ENCODE measurements at regions not wholly inside any gene's neighbourhood (a gene's known extent, or its start where the extent isn't known, plus 50 kb on each side); places are given as distances from the start of the nearest gene placed in this dataset.

GRCh38 chr6:85868685-85869084 lies 226.0 kb upstream of the SYNCRIP start:
- Histone ChIP-seq H4K20me1 (ENCODE audit: control insufficient read depth, insufficient read depth, low read length, poor library complexity, severe bottlenecking) (no peaks in the 10 kb centered on the region), H2AFZ (ENCODE audit: insufficient read depth, low read depth, low read length, poor library complexity, severe bottlenecking) (no peak overlapping the region), H3K27me3 (replicated peaks in 1 of 4; ENCODE audit: control extremely low read depth in 1 of 4, control insufficient read depth in 3 of 4, insufficient read depth in 4 of 4, low read length in 3 of 4) (no peaks in the 10 kb centered on the region), H3K79me2 (ENCODE audit: control insufficient read depth, insufficient read depth, low read length) (no peaks in the 10 kb centered on the region), H3K4me3 (ENCODE audit: control extremely low read depth in 1 of 5, extremely low read depth in 1 of 5, insufficient read depth in 1 of 5, low read depth in 2 of 5, low read length in 4 of 5) (no peak overlapping the region), H3K4me2 (replicated peaks; ENCODE audit: low read depth, low read length, poor library complexity, severe bottlenecking) (no peak overlapping the region), H3K9ac (ENCODE audit: low read length) (no peak overlapping the region), H3K27ac (ENCODE audit: low read length in 2 of 2) (no peak overlapping the region), H3K9me3 (ENCODE audit: control extremely low read depth in 1 of 3, control insufficient read depth in 2 of 3, insufficient read depth in 1 of 3, low read length in 2 of 3) (no peaks in the 10 kb centered on the region), H3K4me1 (ENCODE audit: control insufficient read depth in 2 of 2, insufficient read depth in 2 of 2, low read length in 2 of 2) (no peaks in the 10 kb centered on the region), H3K36me3 (replicated peaks in 1 of 2; ENCODE audit: control extremely low read depth in 1 of 2, control insufficient read depth in 1 of 2, extremely low read depth in 1 of 2, insufficient read depth in 2 of 2, low read length in 1 of 2) (no peaks in the 10 kb centered on the region)
- no peaks in the 10 kb centered on the region for H3K27me3 Mint-ChIP-seq
- no peak overlapping the region for H3K4me3 Mint-ChIP-seq
- no peak for DNase-seq
- TF ChIP-seq EZH2 (IDR thresholded peaks at IDR 0.05; ENCODE audit: borderline replicate concordance, insufficient read depth, low read depth, low read length, poor library complexity, severe bottlenecking) = no peak
- TF ChIP-seq, protein P1, sequence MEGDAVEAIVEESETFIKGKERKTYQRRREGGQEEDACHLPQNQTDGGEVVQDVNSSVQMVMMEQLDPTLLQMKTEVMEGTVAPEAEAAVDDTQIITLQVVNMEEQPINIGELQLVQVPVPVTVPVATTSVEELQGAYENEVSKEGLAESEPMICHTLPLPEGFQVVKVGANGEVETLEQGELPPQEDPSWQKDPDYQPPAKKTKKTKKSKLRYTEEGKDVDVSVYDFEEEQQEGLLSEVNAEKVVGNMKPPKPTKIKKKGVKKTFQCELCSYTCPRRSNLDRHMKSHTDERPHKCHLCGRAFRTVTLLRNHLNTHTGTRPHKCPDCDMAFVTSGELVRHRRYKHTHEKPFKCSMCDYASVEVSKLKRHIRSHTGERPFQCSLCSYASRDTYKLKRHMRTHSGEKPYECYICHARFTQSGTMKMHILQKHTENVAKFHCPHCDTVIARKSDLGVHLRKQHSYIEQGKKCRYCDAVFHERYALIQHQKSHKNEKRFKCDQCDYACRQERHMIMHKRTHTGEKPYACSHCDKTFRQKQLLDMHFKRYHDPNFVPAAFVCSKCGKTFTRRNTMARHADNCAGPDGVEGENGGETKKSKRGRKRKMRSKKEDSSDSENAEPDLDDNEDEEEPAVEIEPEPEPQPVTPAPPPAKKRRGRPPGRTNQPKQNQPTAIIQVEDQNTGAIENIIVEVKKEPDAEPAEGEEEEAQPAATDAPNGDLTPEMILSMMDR (IDR thresholded peaks at IDR 0.05) = no peak
- intact Hi-C loops (cut with micrococcal nuclease) = no loop called here
- ChIA-PET CTCF (no interaction called here), POLR2A (no interaction called here)
- H3K4me1 Mint-ChIP-seq = no peaks in the 10 kb centered on the region
- ATAC-seq (ENCODE audit: low read depth) = no peak
- H3K9me3 Mint-ChIP-seq (ENCODE audit: insufficient read depth) = peaks cover 3% of the 10 kb centered on the region
- WGBS (ENCODE audit: insufficient coverage) = 100% methylated on average over 2 of the region's 5 CpGs
- H3K27ac Mint-ChIP-seq = no peak overlapping the region

GRCh38 chr6:85867595-85867994 lies 224.9 kb upstream of the SYNCRIP start:
- intact Hi-C loops (cut with micrococcal nuclease) = no loop called here
- Histone ChIP-seq H3K4me2 (replicated peaks; ENCODE audit: low read depth, low read length, poor library complexity, severe bottlenecking) (no peak overlapping the region), H3K9ac (ENCODE audit: low read length) (no peak overlapping the region), H3K79me2 (ENCODE audit: control insufficient read depth, insufficient read depth, low read length) (no peaks in the 10 kb centered on the region), H3K36me3 (replicated peaks in 1 of 2; ENCODE audit: control extremely low read depth in 1 of 2, control insufficient read depth in 1 of 2, extremely low read depth in 1 of 2, insufficient read depth in 2 of 2, low read length in 1 of 2) (no peaks in the 10 kb centered on the region), H3K4me3 (ENCODE audit: control extremely low read depth in 1 of 5, extremely low read depth in 1 of 5, insufficient read depth in 1 of 5, low read depth in 2 of 5, low read length in 4 of 5) (no peak overlapping the region), H3K27me3 (replicated peaks in 1 of 4; ENCODE audit: control extremely low read depth in 1 of 4, control insufficient read depth in 3 of 4, insufficient read depth in 4 of 4, low read length in 3 of 4) (no peaks in the 10 kb centered on the region), H3K9me3 (ENCODE audit: control extremely low read depth in 1 of 3, control insufficient read depth in 2 of 3, insufficient read depth in 1 of 3, low read length in 2 of 3) (no peaks in the 10 kb centered on the region), H3K4me1 (ENCODE audit: control insufficient read depth in 2 of 2, insufficient read depth in 2 of 2, low read length in 2 of 2) (no peaks in the 10 kb centered on the region), H2AFZ (ENCODE audit: insufficient read depth, low read depth, low read length, poor library complexity, severe bottlenecking) (no peak overlapping the region), H4K20me1 (ENCODE audit: control insufficient read depth, insufficient read depth, low read length, poor library complexity, severe bottlenecking) (no peaks in the 10 kb centered on the region), H3K27ac (ENCODE audit: low read length in 2 of 2) (no peak overlapping the region)
- POLR2A ChIA-PET = no interaction called here
- CTCF ChIA-PET = no interaction called here
- Mint-ChIP-seq H3K27ac (no peak overlapping the region), H3K4me1 (no peaks in the 10 kb centered on the region), H3K27me3 (no peaks in the 10 kb centered on the region), H3K4me3 (no peak overlapping the region), H3K9me3 (ENCODE audit: insufficient read depth) (no peaks in the 10 kb centered on the region)
- DNase-seq (no peak), ATAC-seq (ENCODE audit: low read depth) (no peak)
- TF ChIP-seq EZH2 (IDR thresholded peaks at IDR 0.05; ENCODE audit: borderline replicate concordance, insufficient read depth, low read depth, low read length, poor library complexity, severe bottlenecking) = no peak
- TF ChIP-seq, protein P1 (IDR thresholded peaks at IDR 0.05) = no peak
